ENCODE measurements at regions not wholly inside any gene's neighbourhood (a gene's known extent, or its start where the extent isn't known, plus 50 kb on each side); places are given as distances from the start of the nearest gene placed in this dataset.
"Not testable (repeated sequence)": the region's sequence is repeated elsewhere in the genome, so short reads cannot be mapped to it uniquely, and the experiment has no call there.

DNA sequence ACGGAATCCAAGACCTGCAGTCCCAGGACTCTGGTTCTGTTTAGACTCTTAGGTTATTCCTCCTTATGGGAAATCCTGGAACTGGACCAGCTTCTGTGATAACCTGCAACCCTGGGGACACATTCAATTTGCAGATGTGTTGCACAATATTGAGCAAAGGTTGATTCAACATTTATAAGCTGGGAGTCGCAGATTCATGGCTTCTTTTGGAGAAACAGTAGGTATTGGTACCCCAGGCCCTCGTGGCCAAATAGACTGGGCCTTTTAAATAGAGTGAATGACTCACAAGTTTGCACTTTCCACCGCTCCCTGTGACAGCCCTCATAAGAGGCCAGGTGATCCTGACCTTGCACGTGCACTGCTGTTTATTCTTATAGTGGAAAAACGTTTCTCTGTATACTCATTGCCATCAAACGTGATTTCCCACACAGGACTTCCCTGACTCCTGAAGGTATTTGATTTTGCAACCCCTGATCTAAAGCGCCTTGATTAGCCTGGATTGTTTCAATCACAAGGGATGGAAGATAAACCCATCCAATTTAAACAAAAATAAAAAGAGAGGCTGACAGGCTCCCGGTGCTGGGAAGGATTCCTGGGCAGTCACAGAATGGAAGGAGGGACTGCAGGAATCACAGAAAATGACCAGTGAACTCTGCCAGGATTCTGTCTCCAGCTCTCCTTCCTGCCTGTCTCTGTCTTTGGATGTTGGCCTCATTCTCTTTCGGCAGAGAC lies 98.0 kb downstream of the VCPKMT start:
- DNase-seq (ENCODE audit: low read depth in 1 of 2, low spot score in 1 of 2): no peak
- in situ Hi-C loops (cut with HindIII; ENCODE audit: low pct_unique_long_range_greater_than_20kb, low sequenced_read_pairs): no loop called here
- TF ChIP-seq JUND (IDR thresholded peaks at IDR 0.05; ENCODE audit: low read depth): no peak

GRCh38 chr14:50018933-50019210 lies 97.5 kb downstream of the VCPKMT start:
- no peak for TF ChIP-seq JUND (IDR thresholded peaks at IDR 0.05; ENCODE audit: low read depth)
- in situ Hi-C loops (cut with HindIII; ENCODE audit: low pct_unique_long_range_greater_than_20kb, low sequenced_read_pairs): no loop called here
- no peak for DNase-seq (ENCODE audit: low read depth in 1 of 2, low spot score in 1 of 2)

DNA sequence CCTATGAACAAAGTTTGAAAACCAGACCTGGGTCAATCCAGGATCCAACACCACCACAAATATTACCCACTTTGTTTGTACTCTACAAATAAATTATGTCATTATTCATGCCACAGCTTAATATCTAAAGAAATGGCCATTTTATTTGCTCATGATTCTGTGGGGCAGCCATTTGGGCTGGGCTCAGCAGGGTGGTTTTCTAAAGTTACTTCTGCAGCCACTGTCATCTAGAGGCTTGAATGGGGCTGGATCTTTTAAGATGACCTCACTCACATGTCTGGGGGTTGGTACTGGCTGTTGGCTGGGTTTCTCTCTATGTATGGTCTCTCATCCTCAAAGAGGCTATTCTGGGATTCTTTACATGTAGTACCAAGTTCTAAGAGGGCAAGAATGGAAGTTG lies 96.2 kb downstream of the VCPKMT start:
- no peak for DNase-seq (ENCODE audit: low read depth in 1 of 2, low spot score in 1 of 2)
- in situ Hi-C loops (cut with HindIII; ENCODE audit: low pct_unique_long_range_greater_than_20kb, low sequenced_read_pairs): no loop called here
- TF ChIP-seq JUND (IDR thresholded peaks at IDR 0.05; ENCODE audit: low read depth): no peak

DNA sequence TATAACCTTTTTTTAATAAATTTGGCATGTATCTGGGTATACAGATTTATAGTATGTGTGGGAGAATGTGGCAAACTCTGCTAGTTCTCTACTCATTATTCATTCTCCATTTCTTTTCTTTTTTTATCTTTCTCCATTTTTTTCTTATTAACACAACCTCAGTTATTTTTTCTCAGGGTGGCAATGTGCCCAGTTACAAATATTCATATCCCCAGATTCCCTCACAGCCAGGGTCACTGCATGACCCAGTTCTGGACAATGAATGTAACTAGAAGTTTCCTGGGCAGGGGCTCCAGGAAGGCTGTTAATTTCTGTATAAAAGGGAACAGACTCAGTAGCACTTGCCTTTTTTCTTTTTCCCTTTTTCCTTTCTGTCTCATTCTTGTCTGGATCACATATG lies 95.6 kb downstream of the VCPKMT start:
- in situ Hi-C loops (cut with HindIII; ENCODE audit: low pct_unique_long_range_greater_than_20kb, low sequenced_read_pairs): no loop called here
- DNase-seq (ENCODE audit: low read depth in 1 of 2, low spot score in 1 of 2): no peak
- TF ChIP-seq JUND (IDR thresholded peaks at IDR 0.05; ENCODE audit: low read depth): no peak

- DNase-seq (ENCODE audit: low read depth in 1 of 2, low spot score in 1 of 2): no peak
- in situ Hi-C loops (cut with HindIII; ENCODE audit: low pct_unique_long_range_greater_than_20kb, low sequenced_read_pairs): no loop called here
- TF ChIP-seq JUND (IDR thresholded peaks at IDR 0.05; ENCODE audit: low read depth): no peak
These were observed 94.9 kb downstream of the VCPKMT start for GRCh38 chr14:50021261-50022031.

GRCh38 chr14:50022661-50023060 lies 93.7 kb downstream of the VCPKMT start:
- DNase-seq (ENCODE audit: low read depth in 1 of 2, low spot score in 1 of 2): no peak
- in situ Hi-C loops (cut with HindIII; ENCODE audit: low pct_unique_long_range_greater_than_20kb, low sequenced_read_pairs): no loop called here
- TF ChIP-seq JUND (IDR thresholded peaks at IDR 0.05; ENCODE audit: low read depth): no peak

DNA sequence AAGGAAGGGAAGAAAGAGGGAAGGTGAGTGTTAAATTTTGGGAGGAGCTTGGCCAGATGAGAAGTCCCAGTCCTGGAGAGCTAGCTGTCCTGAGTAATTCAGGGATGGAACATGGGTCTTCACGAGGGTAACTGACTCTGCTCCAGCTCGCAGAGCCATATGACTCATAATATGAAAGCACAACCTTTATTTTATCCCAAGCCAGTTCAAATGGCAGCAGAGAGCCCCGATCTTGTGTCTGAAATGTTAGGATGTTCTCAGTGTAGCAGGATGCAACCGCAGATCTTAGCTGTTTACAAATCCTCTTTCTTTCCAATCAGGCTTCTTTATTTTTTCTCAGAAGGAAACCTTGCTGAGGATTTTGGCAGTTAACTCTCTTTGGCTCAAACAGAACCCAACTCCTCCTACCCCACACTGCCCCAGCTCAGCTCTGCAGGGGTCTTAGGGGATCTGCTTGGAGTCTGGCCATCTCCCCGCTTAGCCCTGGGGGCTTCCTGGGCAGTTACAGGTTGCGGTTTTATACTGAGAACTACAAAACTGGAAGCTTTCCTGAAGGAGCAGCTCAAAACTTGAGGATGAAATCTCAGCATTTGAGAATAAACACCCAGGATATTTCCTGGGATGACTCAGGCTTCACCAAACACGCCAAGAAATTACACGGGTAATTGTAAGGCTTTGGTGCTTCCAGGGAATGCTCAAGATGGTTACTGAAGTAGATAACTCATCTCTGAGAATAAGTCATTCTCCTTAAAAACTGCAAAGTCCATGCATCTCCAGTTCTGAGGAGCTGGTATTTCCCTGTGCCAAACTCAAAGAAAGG lies 92.5 kb downstream of the VCPKMT start:
- DNase-seq (ENCODE audit: low read depth in 1 of 2, low spot score in 1 of 2): no peak
- in situ Hi-C loops (cut with HindIII; ENCODE audit: low pct_unique_long_range_greater_than_20kb, low sequenced_read_pairs): no loop called here
- no peak for TF ChIP-seq JUND (IDR thresholded peaks at IDR 0.05; ENCODE audit: low read depth)

DNA sequence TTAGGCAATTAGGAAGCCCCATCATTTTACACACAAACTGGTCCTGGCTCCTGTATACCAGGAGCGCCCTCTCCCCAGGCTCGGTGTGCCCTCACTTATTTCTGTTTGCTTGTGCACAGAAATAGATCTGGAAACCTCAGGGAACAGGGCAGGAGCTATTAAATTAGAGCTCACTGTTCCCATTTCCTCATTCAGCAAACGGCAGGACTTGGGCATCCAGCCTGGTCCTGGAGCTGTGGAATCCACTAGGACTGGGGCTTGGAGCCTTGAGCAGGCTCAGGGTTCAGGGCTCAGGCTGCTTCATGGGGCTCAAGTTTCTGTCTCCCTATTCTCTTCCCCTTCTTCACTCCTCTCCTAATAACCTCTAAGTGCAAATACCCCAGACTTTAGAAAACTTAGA lies 91.3 kb downstream of the VCPKMT start:
- no peak for TF ChIP-seq JUND (IDR thresholded peaks at IDR 0.05; ENCODE audit: low read depth)
- in situ Hi-C loops (cut with HindIII; ENCODE audit: low pct_unique_long_range_greater_than_20kb, low sequenced_read_pairs): no loop called here
- no peak for DNase-seq (ENCODE audit: low read depth in 1 of 2, low spot score in 1 of 2)

DNA sequence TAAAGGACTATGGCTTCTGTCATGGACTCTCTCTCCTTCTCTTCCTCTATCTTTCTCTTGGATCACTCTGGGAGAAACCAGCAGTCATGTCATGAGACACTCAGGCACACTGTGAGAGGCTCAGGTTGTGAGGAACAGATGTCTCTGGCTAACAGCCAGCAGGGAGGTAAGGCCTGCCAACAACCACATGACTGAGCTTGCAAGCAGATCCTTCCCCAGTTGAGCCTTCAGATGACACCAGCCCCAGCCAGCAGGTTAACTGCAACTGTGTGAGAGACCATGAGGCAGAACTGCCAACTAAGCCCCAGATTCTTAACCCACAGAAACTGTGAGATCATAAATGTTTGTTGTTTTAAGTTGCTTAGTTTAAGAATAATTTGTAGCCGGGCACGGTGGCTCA lies 90.6 kb downstream of the VCPKMT start:
- TF ChIP-seq JUND (IDR thresholded peaks at IDR 0.05; ENCODE audit: low read depth): no peak
- in situ Hi-C loops (cut with HindIII; ENCODE audit: low pct_unique_long_range_greater_than_20kb, low sequenced_read_pairs): no loop called here
- peak in 1 of 2 experiments; percentile 36 for DNase-seq (ENCODE audit: low read depth in 1 of 2, low spot score in 1 of 2)

GRCh38 chr14:50026396-50026795 lies 90.0 kb downstream of the VCPKMT start:
- in situ Hi-C loops (cut with HindIII; ENCODE audit: low pct_unique_long_range_greater_than_20kb, low sequenced_read_pairs): no loop called here
- DNase-seq (ENCODE audit: low read depth in 1 of 2, low spot score in 1 of 2): no peak
- TF ChIP-seq JUND (IDR thresholded peaks at IDR 0.05; ENCODE audit: low read depth): no peak

DNA sequence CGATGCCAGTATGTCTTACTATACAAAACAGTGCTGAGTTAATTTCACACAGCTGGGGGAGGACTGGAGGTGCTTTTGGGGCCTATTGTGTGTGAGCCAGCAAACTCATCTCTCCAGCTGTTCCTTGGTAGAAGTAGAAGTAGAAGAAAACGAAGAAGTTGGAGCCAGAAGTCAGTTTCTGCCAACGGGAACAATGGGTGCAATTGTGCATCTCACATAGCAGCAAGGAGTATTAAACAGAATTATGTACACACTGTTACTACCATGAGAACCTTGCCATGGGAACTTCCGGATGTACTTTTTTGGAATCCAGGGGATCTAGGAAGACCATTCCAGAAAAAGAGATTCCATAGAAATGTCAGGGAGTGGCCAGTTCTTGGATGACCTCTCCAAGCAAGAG lies 88.6 kb downstream of the VCPKMT start:
- no peak for DNase-seq (ENCODE audit: low read depth in 1 of 2, low spot score in 1 of 2)
- no peak for TF ChIP-seq JUND (IDR thresholded peaks at IDR 0.05; ENCODE audit: low read depth)
- in situ Hi-C loops (cut with HindIII; ENCODE audit: low pct_unique_long_range_greater_than_20kb, low sequenced_read_pairs): no loop called here

GRCh38 chr14:50028458-50028857 lies 87.9 kb downstream of the VCPKMT start:
- TF ChIP-seq JUND (IDR thresholded peaks at IDR 0.05; ENCODE audit: low read depth): no peak
- DNase-seq (ENCODE audit: low read depth in 1 of 2, low spot score in 1 of 2): no peak
- in situ Hi-C loops (cut with HindIII; ENCODE audit: low pct_unique_long_range_greater_than_20kb, low sequenced_read_pairs): no loop called here

GRCh38 chr14:50030036-50030435 lies 86.3 kb downstream of the VCPKMT start:
- no peak for DNase-seq (ENCODE audit: low read depth in 1 of 2, low spot score in 1 of 2)
- in situ Hi-C loops (cut with HindIII; ENCODE audit: low pct_unique_long_range_greater_than_20kb, low sequenced_read_pairs): no loop called here
- no peak for TF ChIP-seq JUND (IDR thresholded peaks at IDR 0.05; ENCODE audit: low read depth)

GRCh38 chr14:50030911-50031310 lies 85.5 kb downstream of the VCPKMT start:
- in situ Hi-C loops (cut with HindIII; ENCODE audit: low pct_unique_long_range_greater_than_20kb, low sequenced_read_pairs); DNase-seq (ENCODE audit: low read depth in 1 of 2, low spot score in 1 of 2): not testable (repeated sequence)

Measured in T47D (cell line).